ENCODE measurements at regions not wholly inside any gene's neighbourhood (a gene's known extent, or its start where the extent isn't known, plus 50 kb on each side); places are given as distances from the start of the nearest gene placed in this dataset.

DNA sequence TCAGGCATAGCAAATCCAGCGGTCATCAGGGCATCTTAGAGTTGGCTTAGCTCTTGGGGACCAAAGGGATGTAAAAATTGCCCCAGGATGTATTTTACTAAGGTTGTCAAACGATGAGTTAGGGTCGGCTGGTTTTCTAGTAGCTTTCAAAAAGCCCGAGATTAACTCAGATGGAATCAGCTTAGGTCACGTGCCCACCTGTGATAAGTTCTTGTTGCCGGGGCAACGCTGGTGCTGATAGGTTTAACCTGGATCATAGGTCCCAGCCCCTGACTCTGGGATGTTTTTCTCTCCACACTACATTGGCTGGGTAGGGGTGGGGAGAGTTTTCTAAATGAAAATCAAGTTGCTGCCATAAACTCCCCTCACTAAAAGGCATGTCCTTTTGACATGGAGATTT is 257.3 kb upstream of the SULF2 start:
- no peak overlapping the region for H3K27ac ChIP-seq
- no peak overlapping the region for H3K4me3 ChIP-seq
- ATAC-seq (no peak), DNase-seq (no peak), FAIRE-seq (no peak)
- H3K36me3 ChIP-seq: no peaks in the 10 kb centered on the region
- H3K9me3 ChIP-seq: no peaks in the 10 kb centered on the region
- intact Hi-C loops (cut with DNase I): no loop called here
- H3K27me3 ChIP-seq: no peaks in the 10 kb centered on the region
- H3K4me1 ChIP-seq: no peaks in the 10 kb centered on the region
- WGBS, 2 donors: 39 to 62% methylated on average over 7 of the region's 7 CpGs
- TF ChIP-seq, protein P1, sequence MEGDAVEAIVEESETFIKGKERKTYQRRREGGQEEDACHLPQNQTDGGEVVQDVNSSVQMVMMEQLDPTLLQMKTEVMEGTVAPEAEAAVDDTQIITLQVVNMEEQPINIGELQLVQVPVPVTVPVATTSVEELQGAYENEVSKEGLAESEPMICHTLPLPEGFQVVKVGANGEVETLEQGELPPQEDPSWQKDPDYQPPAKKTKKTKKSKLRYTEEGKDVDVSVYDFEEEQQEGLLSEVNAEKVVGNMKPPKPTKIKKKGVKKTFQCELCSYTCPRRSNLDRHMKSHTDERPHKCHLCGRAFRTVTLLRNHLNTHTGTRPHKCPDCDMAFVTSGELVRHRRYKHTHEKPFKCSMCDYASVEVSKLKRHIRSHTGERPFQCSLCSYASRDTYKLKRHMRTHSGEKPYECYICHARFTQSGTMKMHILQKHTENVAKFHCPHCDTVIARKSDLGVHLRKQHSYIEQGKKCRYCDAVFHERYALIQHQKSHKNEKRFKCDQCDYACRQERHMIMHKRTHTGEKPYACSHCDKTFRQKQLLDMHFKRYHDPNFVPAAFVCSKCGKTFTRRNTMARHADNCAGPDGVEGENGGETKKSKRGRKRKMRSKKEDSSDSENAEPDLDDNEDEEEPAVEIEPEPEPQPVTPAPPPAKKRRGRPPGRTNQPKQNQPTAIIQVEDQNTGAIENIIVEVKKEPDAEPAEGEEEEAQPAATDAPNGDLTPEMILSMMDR (IDR thresholded peaks at IDR 0.05): no peak

DNA sequence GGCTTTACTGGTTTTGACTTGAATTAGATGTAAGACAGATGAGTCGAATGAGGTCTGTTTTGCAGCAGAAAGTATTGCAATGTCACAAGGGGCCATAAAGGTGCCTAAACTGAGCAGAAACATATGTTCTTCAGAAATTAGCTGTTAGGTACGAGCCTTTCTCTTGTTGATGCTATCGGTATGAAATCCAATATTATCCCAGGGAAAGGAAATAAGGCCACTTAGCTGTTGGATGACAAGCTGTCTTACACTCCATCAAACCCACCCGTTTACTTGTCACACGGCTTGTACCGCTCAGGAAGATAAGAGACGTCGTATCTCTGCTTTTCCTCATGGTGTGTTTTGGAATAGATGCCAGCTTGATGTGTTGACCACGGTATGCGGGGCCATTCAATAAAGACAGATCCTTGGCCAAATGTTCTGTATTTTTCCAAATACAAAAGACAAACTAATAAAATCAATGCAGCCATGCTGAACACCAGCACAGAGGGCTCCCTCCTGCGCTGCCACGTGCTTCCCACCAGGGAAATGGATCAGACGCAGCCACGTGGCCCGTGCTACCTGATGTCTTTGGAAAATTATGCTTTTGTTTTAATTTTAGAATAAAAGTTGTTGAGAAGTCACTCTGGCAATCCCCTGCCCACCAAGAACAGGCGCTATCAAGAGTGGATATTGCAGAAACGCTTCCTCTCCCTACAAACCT is 255.9 kb upstream of the SULF2 start:
- WGBS, 2 donors: 47 to 50% methylated on average over 17 of the region's 17 CpGs
- Histone ChIP-seq H3K4me3 (no peak overlapping the region), H3K27me3 (no peaks in the 10 kb centered on the region), H3K4me1 (no peaks in the 10 kb centered on the region), H3K9me3 (no peaks in the 10 kb centered on the region), H3K27ac (no peak overlapping the region), H3K36me3 (no peaks in the 10 kb centered on the region)
- TF ChIP-seq, protein P1 (IDR thresholded peaks at IDR 0.05): no peak
- no peak for DNase-seq
- ATAC-seq: no peak
- intact Hi-C loops (cut with DNase I): no loop called here
- no peak for FAIRE-seq

DNA sequence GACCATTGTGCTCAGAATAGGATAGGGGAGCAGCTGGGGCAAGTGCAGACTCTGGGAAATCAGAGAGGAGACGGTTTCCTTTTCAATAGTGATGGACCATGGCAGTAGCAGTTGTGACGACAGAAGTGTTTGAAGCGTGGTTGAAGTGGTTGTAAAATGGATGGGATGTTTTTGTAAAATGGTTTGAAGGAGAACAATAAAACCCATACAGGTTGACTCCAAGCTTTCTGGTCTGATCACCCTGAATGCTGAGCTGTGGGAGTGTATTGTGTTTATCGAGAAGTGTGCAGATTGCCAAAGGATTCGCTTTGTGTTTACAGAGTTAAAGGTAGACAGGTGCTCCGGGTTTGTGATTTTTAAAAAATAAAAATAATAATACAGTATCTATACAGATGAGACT is 255.2 kb upstream of the SULF2 start:
- 69 to 84% methylated on average over 6 of the region's 6 CpGs for WGBS, 2 donors
- Histone ChIP-seq H3K27me3 (no peaks in the 10 kb centered on the region), H3K36me3 (no peaks in the 10 kb centered on the region), H3K4me1 (no peaks in the 10 kb centered on the region), H3K27ac (no peak overlapping the region), H3K4me3 (no peak overlapping the region), H3K9me3 (no peaks in the 10 kb centered on the region)
- no peak for DNase-seq
- TF ChIP-seq, protein P1 (IDR thresholded peaks at IDR 0.05): no peak
- FAIRE-seq: no peak
- no peak for ATAC-seq
- intact Hi-C loops (cut with DNase I): no loop called here

DNA sequence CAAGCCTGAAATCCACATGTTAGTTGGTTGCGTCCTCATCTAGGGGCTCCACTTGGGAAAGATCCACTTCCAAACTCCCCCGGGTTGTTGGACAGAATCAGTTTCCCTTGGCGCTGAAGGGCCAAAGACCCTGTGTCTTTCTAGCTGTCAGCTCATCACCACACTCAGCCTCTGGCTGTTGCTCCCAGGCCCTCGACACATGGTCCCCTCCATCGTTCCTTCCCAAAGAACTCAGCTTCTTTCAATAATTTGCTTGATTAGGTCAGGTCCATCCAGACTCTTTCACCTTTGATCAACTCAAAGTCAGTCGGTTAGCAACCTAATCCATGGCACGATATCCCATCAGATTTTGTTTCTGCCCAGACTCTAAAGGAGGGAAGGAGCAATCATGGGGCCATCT is 254.8 kb upstream of the SULF2 start:
- Histone ChIP-seq H3K4me1 (no peaks in the 10 kb centered on the region), H3K4me3 (no peak overlapping the region), H3K9me3 (no peaks in the 10 kb centered on the region), H3K36me3 (no peaks in the 10 kb centered on the region), H3K27ac (no peak overlapping the region), H3K27me3 (no peaks in the 10 kb centered on the region)
- 69 to 80% methylated on average over 7 of the region's 7 CpGs for WGBS, 2 donors
- TF ChIP-seq, protein P1 (IDR thresholded peaks at IDR 0.05): no peak
- FAIRE-seq (no peak), DNase-seq (no peak), ATAC-seq (no peak)
- intact Hi-C loops (cut with DNase I): no loop called here

DNA sequence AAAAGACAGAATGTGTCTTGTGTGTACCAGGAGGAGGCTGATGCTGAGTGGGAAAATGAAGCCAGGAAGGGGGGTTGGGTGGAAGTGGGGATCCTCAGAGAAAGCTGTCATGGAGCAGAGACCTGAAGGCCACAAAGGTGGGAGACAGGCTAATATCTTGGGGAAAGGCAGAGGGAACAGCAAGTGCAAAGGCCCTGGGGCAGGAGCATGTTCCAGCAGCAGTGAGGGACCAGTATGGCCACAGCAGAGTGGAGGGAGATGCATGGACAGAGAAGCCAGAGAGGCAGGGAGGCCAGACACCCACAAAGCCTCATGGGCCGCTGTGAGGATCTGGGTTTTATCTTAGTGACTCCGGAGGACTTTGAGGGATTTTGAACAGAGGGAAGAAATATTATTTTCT is 254.2 kb upstream of the SULF2 start:
- no peak overlapping the region for H3K27ac ChIP-seq
- intact Hi-C loops (cut with DNase I): no loop called here
- no peak for DNase-seq
- H3K36me3 ChIP-seq: no peaks in the 10 kb centered on the region
- no peaks in the 10 kb centered on the region for H3K9me3 ChIP-seq
- WGBS, 2 donors: 86 to 91% methylated on average over 2 of the region's 2 CpGs
- no peaks in the 10 kb centered on the region for H3K27me3 ChIP-seq
- no peak for ATAC-seq
- TF ChIP-seq, protein P1 (IDR thresholded peaks at IDR 0.05): no peak
- no peak overlapping the region for H3K4me3 ChIP-seq
- no peaks in the 10 kb centered on the region for H3K4me1 ChIP-seq
- FAIRE-seq: no peak
